H9 (cell line): ENCODE measurements at regions not wholly inside any gene's neighbourhood (a gene's known extent, or its start where the extent isn't known, plus 50 kb on each side); places are given as distances from the start of the nearest gene placed in this dataset.

Experiments
- DNase-seq: peaks from one replicate; pipeline ENCODE4 v3.0.0-alpha.2; 2017
- H2AFZ ChIP-seq: one replicate; pipeline ENCODE4 v1.6.1; 2013; ENCODE audit warnings: mild to moderate bottlenecking, low read length, control low read depth, moderate library complexity
- H2AK5ac ChIP-seq: 2 replicates; pipeline ENCODE4 v1.6.1; 2013; ENCODE audit warnings: low read length, control low read depth, mixed read lengths; ENCODE audit not compliant: insufficient read length
- H2BK120ac ChIP-seq: one replicate; pipeline ENCODE4 v1.6.1; 2013; ENCODE audit warnings: low read depth, mild to moderate bottlenecking, low read length, control low read depth, inconsistent platforms; ENCODE audit not compliant: poor library complexity, severe bottlenecking
- H2BK12ac ChIP-seq: 2 replicates; pipeline ENCODE4 v1.6.1; 2013; ENCODE audit warnings: low read length, control low read depth, mixed read lengths, low read depth; ENCODE audit not compliant: insufficient read length
- H2BK15ac ChIP-seq: 2 replicates; pipeline ENCODE4 v1.6.1; 2013; ENCODE audit warnings: low read depth, low read length, control low read depth
- H2BK20ac ChIP-seq: one replicate; pipeline ENCODE4 v1.6.1; 2013; ENCODE audit warnings: low read depth, mild to moderate bottlenecking, low read length, control low read depth, inconsistent platforms; ENCODE audit not compliant: poor library complexity, severe bottlenecking
- H2BK5ac ChIP-seq: 2 replicates; pipeline ENCODE4 v1.6.1; 2013; ENCODE audit warnings: low read length, control low read depth, mixed read lengths; ENCODE audit not compliant: insufficient read length
- H3K14ac ChIP-seq: 2 replicates; pipeline ENCODE4 v1.6.1; 2013; ENCODE audit warnings: low read length, control low read depth; ENCODE audit not compliant: insufficient read depth
- H3K18ac ChIP-seq: 2 replicates; pipeline ENCODE4 v1.6.1; 2013; ENCODE audit warnings: low read depth, mild to moderate bottlenecking, mixed read lengths, low read length, control low read depth; ENCODE audit not compliant: insufficient read length
- H3K23ac ChIP-seq: 2 replicates; pipeline ENCODE4 v1.6.1; 2013; ENCODE audit warnings: low read length, control low read depth, mixed read lengths, low read depth; ENCODE audit not compliant: insufficient read length
- H3K23me2 ChIP-seq: 2 replicates; pipeline ENCODE4 v1.6.1; 2013; ENCODE audit warnings: low read depth, mild to moderate bottlenecking, mixed read lengths, low read length, control low read depth; ENCODE audit not compliant: insufficient read length, poor library complexity, severe bottlenecking
- H3K27ac ChIP-seq: 2 replicates; pipeline ENCODE4 v1.5.1; 2013; ENCODE audit warnings: low read length, control low read depth, mixed read lengths, low read depth; ENCODE audit not compliant: insufficient read length
- H3K27me3 ChIP-seq: 2 replicates; pipeline ENCODE4 v1.6.1; 2013; ENCODE audit warnings: low read length, control low read depth, inconsistent platforms; ENCODE audit not compliant: insufficient read depth
- H3K4ac ChIP-seq: 2 replicates; pipeline ENCODE4 v1.6.1; 2013; ENCODE audit warnings: low read depth, mild to moderate bottlenecking, control low read depth, inconsistent platforms, low read length, moderate library complexity
- H3K4me1 ChIP-seq: 2 replicates; pipeline ENCODE4 v1.6.1; 2013; ENCODE audit warnings: low read length, control low read depth, inconsistent platforms; ENCODE audit not compliant: insufficient read depth
- H3K4me2 ChIP-seq: 2 replicates; pipeline ENCODE4 v1.6.1; 2013; ENCODE audit warnings: low read length, control low read depth, mixed read lengths; ENCODE audit not compliant: insufficient read length, insufficient read depth
- H3K56ac ChIP-seq: 2 replicates; pipeline ENCODE4 v1.6.1; 2013; ENCODE audit warnings: low read depth, mild to moderate bottlenecking, mixed read lengths, low read length, control low read depth; ENCODE audit not compliant: insufficient read length
- H3K79me1 ChIP-seq: 2 replicates; pipeline ENCODE4 v1.6.1; 2013; ENCODE audit warnings: low read depth, mild to moderate bottlenecking, moderate library complexity, low read length, control low read depth, inconsistent platforms; ENCODE audit not compliant: insufficient read depth, poor library complexity, severe bottlenecking
- H3K79me2 ChIP-seq: 2 replicates; pipeline ENCODE4 v1.6.1; 2013; ENCODE audit warnings: low read length, control low read depth, inconsistent platforms; ENCODE audit not compliant: insufficient read depth
- H3K9ac ChIP-seq: 2 replicates; pipeline ENCODE4 v1.6.1; 2013; ENCODE audit warnings: low read length, control low read depth, mixed read lengths; ENCODE audit not compliant: insufficient read length; ENCODE audit errors: extremely low read depth
- H3K9me3 ChIP-seq: one replicate; pipeline ENCODE4 v1.6.1; 2013; ENCODE audit warnings: low read depth, low read length, inconsistent platforms; ENCODE audit not compliant: control insufficient read depth
- H3T11ph ChIP-seq: one replicate; pipeline ENCODE4 v1.6.1; 2013; ENCODE audit warnings: mild to moderate bottlenecking, low read length, control low read depth, inconsistent platforms
- H4K20me1 ChIP-seq: one replicate; pipeline ENCODE4 v1.6.1; 2013; ENCODE audit not compliant: control insufficient read depth, insufficient read length, insufficient read depth
- H4K5ac ChIP-seq: 2 replicates; pipeline ENCODE4 v1.6.1; 2013; ENCODE audit warnings: low read depth, mild to moderate bottlenecking, mixed read lengths, low read length, control low read depth; ENCODE audit not compliant: insufficient read length
- H4K8ac ChIP-seq: replicated peaks from 2 replicates; pipeline ENCODE4 v1.6.1; 2013; ENCODE audit warnings: low read length, control low read depth, mixed read lengths, low read depth; ENCODE audit not compliant: insufficient read length
- H4K91ac ChIP-seq: 2 replicates; pipeline ENCODE4 v1.6.1; 2013; ENCODE audit warnings: low read depth, mild to moderate bottlenecking, moderate library complexity, mixed read lengths, low read length, control low read depth; ENCODE audit not compliant: insufficient read length
- H3K27ac Mint-ChIP-seq, 3 experiments: 2 replicates in 2 of 3; 3 replicates in 1 of 3; pipeline ENCODE4 v1.8.0; 2020 to 2021; ENCODE audit warnings: mixed read lengths in 3 of 3, mild to moderate bottlenecking in 1 of 3, moderate library complexity in 1 of 3
- H3K27me3 Mint-ChIP-seq: 2 replicates; pipeline ENCODE4 v1.8.0; 2021; ENCODE audit warnings: low read depth, mild to moderate bottlenecking, moderate library complexity, mixed read lengths
- H3K36me3 Mint-ChIP-seq, 3 experiments: 2 replicates in 2 of 3; 3 replicates in 1 of 3; pipeline ENCODE4 v1.8.0; 2020 to 2021; ENCODE audit warnings: low read depth in 3 of 3, mixed read lengths in 3 of 3; ENCODE audit not compliant: insufficient read depth in 1 of 3
- H3K4me1 Mint-ChIP-seq, 2 experiments: 2 replicates each; pipeline ENCODE4 v1.8.0; 2020; ENCODE audit warnings: mixed read lengths in 2 of 2
- H3K4me3 Mint-ChIP-seq, 2 experiments: 2 replicates in 1 of 2; 3 replicates in 1 of 2; pipeline ENCODE4 v1.8.0; 2020 to 2021; ENCODE audit warnings: mild to moderate bottlenecking in 2 of 2, mixed read lengths in 2 of 2, moderate library complexity in 1 of 2
- H3K9me3 Mint-ChIP-seq, 2 experiments: 2 replicates in 1 of 2; 3 replicates in 1 of 2; pipeline ENCODE4 v1.8.0; 2020; ENCODE audit warnings: mild to moderate bottlenecking in 2 of 2, mixed read lengths in 2 of 2, moderate library complexity in 1 of 2
- CTCF ChIP-seq: fragments of 200-600 bp; sonication (generic); conservative IDR thresholded peaks from 3 replicates; pipeline ENCODE4 v1.8.0; 2021; ENCODE audit warnings: antibody characterized with exemption, mild to moderate bottlenecking

GRCh38 chr2:183292028-183292427 is 167.8 kb downstream of the NUP35 start:
- H3K23me2 ChIP-seq: no peaks in the 10 kb centered on the region
- H2AFZ ChIP-seq: no peak overlapping the region
- Mint-ChIP-seq H3K9me3 (no peaks in the 10 kb centered on the region; a peak in 4 of 5 replicates), H3K4me1 (peaks cover 8 to 17% of the 10 kb centered on the region in 2 experiments), H3K4me3 (no peak overlapping the region), H3K36me3 (peaks cover 0 to 3% (median 2%) of the 10 kb centered on the region in 3 experiments; a peak in 2 of 7 replicates), H3K27ac (no peak overlapping the region; a peak in 1 of 7 replicates), H3K27me3 (peaks cover 37% of the 10 kb centered on the region)
- no peaks in the 10 kb centered on the region for H4K20me1 ChIP-seq
- no peak overlapping the region for H2BK15ac ChIP-seq
- no peaks in the 10 kb centered on the region for H3K27me3 ChIP-seq
- H2AK5ac ChIP-seq: no peak overlapping the region
- H3K56ac ChIP-seq: no peak overlapping the region
- H3K4me2 ChIP-seq: no peak overlapping the region
- H2BK12ac ChIP-seq: no peak overlapping the region
- H3K9me3 ChIP-seq: no peaks in the 10 kb centered on the region
- no peaks in the 10 kb centered on the region for H3K79me2 ChIP-seq
- no peak overlapping the region for H3K4ac ChIP-seq
- DNase-seq: no peak
- no peak overlapping the region for H2BK5ac ChIP-seq
- no peak overlapping the region for H4K5ac ChIP-seq
- no peak overlapping the region for H2BK20ac ChIP-seq
- H3K9ac ChIP-seq: no peak overlapping the region
- no peaks in the 10 kb centered on the region for H3K79me1 ChIP-seq
- no peak overlapping the region for H3K18ac ChIP-seq
- TF ChIP-seq CTCF: no peak
- no peak overlapping the region for H3K27ac ChIP-seq
- no peak overlapping the region for H4K8ac ChIP-seq
- H3T11ph ChIP-seq: no peak overlapping the region
- H3K23ac ChIP-seq: no peak overlapping the region
- no peak overlapping the region for H4K91ac ChIP-seq
- no peak overlapping the region for H2BK120ac ChIP-seq
- H3K14ac ChIP-seq: no peak overlapping the region
- peaks cover 2% of the 10 kb centered on the region; the same call in 1 of the 2 replicates for H3K4me1 ChIP-seq
